NCI-H524 treated with DMSO at 0.1 percent for 48 hours (cell line): ENCODE measurements at regions not wholly inside any gene's neighbourhood (a gene's known extent, or its start where the extent isn't known, plus 50 kb on each side); places are given as distances from the start of the nearest gene placed in this dataset.

ENCODE experiments used
- DNase-seq: peaks from one replicate; lab custom pipeline; 2025; lab: John Stamatoyannopoulos, UW

GRCh38 chr2:217749008-217749407 is 253.8 kb downstream of the TNS1 start:
- DNase-seq: no peak

DNA sequence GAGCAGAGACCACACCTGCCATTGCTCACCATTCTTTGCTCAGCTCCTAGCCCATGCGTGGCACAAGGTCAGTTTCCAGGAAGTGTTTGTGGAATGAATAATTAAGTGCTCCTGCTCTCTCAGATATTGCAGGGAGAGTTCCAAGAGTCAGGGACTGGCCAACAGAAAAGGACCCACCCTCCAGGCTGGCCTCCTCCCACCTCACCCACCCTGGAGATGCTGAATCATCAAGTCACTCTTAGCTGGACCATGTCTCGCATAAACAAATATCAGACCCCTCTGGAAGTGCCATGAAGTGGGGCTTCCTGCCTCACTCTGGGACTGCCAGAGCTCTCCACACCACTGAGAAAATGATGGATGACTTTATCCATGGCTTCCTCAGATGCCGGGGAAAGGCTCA is 256.0 kb downstream of the TNS1 start:
- no peak for DNase-seq

DNA sequence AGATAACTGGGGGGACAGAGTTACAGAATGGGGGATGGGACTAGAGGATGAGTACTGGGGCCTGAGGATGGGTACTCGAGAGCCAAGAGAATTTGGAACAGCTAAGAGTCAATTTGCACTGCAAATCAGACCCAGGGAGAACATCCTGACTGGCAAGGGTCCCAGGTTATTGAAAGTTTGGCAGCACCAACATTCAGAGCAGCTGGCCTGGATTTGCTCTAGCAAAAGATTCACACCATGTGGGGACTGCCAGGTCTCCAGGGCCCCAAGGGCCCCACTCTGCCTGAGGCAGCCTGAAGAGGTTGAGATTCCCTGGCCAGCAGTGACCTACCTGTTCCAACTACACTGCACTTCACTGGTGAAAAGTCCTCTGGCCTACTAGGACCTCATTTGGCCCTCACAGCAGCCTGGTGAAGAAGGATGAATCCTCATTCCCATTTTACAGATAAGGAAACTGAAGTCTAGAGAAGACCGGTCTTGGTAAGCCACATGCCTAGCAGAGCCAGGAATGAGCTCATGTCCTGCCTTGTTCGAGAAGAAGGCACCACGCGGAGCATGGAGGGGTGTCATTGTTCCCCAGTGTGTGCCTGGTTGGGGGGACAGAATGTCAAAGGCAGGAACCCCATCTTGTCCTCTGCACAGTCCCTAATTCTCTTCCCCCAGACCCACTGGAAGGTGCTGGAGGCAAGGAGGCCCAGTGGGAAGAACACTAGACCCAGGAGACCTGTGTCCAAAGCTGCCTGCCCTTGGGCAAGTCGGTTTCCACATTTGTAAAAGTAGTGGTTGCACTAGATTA is 258.6 kb downstream of the TNS1 start:
- no peak for DNase-seq

- DNase-seq: no peak
Observed at GRCh38 chr2:217743407-217743806, 259.4 kb downstream of the TNS1 start.

DNA sequence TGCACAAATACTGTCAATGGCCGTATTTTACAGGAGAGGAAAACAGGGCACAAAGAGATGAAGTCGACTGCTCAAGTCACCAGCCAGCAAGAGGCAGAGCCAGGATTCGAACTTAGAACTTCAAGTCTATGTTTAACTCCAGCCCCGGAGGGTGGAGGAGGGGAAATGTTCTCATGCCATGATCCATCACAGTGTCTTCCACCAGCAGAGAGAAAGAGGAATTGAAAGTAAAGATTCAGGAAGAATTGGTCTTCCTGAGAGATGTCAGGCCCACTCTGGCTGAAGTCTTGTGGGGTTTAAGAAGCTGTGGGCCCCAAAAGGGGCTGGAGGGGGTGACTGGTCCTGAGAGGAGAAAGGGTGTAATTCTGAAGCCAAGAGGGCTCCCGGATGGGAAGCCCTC is 260.0 kb downstream of the TNS1 start:
- no peak for DNase-seq

- DNase-seq: no peak
Observed at GRCh38 chr2:217742276-217742675, 260.5 kb downstream of the TNS1 start.

- no peak for DNase-seq
Observed at GRCh38 chr2:217741381-217741955, 261.3 kb downstream of the TNS1 start.

DNA sequence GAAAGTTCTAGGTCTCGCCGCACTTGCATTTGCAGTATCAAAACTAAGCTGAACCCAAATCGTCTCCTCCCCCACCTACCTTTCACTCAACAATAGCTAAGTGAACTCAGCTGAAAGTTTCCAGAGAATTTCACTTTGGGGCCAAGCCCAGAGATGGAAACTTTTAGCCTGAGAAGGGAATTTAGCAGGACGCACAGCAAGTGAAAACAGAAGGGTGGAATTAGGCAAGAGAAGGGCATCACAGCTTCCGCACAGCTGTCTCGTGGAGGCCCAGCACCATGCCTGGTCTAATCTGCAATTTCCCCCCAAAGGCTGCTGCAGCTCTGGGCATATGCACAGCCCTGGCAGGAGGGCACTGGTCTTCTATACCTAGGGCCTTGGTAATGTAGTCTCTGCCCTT is 262.0 kb downstream of the TNS1 start:
- DNase-seq: no peak

- no peak for DNase-seq
Observed at GRCh38 chr2:217740178-217740577, 262.6 kb downstream of the TNS1 start.

DNA sequence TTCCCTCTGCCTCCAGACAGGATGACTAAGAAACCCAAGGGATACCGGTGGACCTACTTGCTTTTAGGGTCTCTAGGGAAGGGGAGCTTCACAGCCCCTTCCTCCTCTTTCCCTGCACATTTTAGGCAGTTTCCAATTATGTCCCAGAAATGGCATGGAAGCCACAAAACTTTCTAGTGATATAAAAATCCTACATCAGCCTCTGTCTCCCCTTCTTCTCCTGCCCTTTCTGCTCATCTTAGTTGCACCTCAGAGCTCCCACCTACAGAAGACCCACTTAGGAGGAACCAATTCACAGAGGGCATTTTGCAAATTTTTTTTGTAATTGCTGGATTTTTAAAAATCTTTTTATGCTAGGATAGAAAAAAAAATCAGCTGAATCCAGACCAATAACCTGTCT is 263.1 kb downstream of the TNS1 start:
- no peak for DNase-seq

DNA sequence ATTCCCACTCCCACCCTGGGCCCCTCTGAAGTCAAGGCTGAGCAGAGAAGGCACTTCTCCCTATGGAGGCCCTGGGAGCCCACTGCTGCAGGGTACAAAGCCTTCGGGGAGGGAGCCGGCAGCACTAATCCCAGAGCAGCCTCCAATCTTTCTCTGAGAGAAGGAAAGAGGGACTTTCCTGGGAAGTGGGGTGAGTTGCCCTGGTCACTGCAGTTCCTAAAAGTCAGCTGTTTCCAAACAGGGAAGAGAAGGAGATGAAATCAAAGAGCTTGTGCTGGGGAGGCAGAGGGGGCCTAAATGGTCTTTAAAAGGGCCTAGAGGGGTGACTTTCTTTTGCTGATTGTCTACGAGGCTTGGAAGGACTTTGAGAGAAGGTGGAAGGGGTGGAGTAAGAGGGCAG is 264.7 kb downstream of the TNS1 start:
- DNase-seq: no peak

GRCh38 chr2:217736776-217737550 is 265.8 kb downstream of the TNS1 start:
- no peak for DNase-seq

DNA sequence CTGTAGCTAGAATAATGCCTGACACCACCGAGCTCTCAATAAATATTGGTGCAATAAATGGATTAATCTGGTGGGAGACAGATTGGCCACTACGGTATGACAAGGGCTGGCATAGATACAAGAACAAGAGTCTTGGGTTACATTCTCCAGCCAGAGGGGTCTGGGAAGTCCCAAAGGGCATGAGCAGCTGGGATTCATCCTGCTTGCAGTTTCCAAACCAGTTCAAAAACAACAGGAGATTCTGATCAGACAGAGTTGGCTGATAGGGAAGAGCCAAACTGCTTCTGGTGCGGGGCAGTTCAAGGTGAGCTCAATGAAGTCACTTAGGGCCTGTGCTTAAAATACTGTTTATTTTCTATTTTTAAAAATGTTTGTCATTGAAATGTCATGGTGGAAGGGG is 266.9 kb downstream of the TNS1 start:
- DNase-seq: no peak

DNA sequence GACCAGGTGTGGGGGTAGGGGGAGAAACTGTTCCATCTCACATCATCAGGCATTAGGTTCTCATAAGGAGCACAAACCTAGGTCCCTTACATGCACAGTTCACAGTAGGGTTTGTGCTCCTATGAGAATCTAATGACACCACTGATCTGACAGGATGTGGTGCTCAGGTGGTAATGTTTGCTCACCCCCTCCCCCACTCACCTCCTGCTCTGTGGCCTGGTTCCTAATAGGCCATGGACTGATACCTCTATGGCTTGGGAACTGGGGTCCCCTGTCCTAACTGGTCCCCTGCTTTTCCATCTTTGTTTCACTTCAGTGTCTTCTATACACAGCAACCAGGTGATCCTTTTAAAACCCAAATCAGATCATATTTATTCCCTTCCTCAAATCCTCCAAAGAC is 267.8 kb downstream of the TNS1 start:
- no peak for DNase-seq

DNA sequence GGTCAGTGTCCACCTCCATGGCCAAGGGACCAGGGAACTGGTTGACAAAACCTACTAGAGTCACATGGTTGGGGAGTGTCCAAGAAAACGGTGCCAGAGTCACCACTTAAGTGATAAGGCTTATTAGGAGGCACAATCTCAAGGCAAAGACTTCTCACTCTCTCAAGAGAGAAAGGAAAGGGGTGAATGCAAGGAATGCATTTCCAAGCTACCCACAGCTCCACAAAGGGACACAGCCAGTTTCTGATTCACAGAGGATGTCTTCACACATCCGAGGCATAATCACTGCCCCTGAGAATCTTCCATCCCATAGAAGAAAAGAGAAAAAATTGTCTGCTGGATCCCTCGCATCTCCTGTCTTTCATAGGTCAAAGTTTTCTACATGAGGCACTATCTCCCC is 269.3 kb downstream of the TNS1 start:
- no peak for DNase-seq

- no peak for DNase-seq
Observed at GRCh38 chr2:217732992-217733391, 269.8 kb downstream of the TNS1 start.

- no peak for DNase-seq
Observed at GRCh38 chr2:217731805-217732204, 271.0 kb downstream of the TNS1 start.

GRCh38 chr2:217729421-217730053 is 273.3 kb downstream of the TNS1 start:
- no peak for DNase-seq

GRCh38 chr2:217727801-217728200 is 275.0 kb downstream of the TNS1 start:
- DNase-seq: no peak

DNA sequence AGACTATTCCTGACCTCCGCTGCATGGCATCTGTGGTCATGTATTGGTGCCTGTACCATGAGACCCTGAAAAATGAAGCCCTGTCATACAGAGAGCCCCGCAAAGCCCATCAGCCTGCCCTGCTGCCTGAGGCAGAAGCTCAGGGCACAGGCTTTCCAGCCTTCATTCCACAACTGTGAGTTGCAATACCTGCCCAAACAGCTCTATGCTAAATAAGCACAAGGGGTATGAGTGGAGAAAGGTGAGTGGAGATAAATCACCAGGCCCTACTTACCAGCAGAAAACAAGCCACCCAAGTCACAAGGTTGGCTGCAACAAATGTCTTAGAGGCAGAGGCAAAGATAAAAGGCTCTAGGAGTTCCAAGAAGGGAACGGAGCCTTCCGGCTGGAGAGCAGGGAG is 277.4 kb downstream of the TNS1 start:
- DNase-seq: no peak

GRCh38 chr2:217724471-217724870 is 278.3 kb downstream of the TNS1 start:
- no peak for DNase-seq

- no peak for DNase-seq
Observed at GRCh38 chr2:217723981-217724380, 278.8 kb downstream of the TNS1 start.
